C4-2B (cell line): ENCODE measurements at regions not wholly inside any gene's neighbourhood (a gene's known extent, or its start where the extent isn't known, plus 50 kb on each side); places are given as distances from the start of the nearest gene placed in this dataset.

Source experiments
- CTCF ChIP-seq: fragments of 450-650 bp; conservative IDR thresholded peaks from 2 replicates; pipeline ENCODE4 v1.5.1; 2017; ENCODE audit warnings: mild to moderate bottlenecking
- ZFX ChIP-seq: fragments of 450-650 bp; IDR thresholded peaks from 2 replicates; pipeline ENCODE4 v1.6.1; 2017

DNA sequence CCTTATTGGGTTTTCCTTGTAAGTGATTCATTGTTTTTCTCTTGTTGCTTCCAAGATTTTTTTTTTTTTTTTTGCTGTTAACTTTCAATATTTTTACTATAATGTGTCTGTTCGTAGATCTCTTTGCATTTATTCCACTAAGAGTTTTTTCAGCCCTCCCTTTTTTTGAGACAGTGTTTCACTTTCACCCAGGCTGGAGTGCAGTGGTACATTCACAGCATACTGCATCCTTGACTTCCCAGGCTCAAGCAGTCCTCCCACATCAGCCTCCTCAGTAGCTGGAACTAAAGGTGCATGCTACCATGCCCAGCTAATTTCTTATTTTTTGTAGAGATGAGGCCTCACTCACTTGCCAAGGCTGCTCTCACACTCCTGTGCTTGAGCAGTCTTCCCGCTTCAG, 1282.0 kb upstream of the CNTN5 start:
- TF ChIP-seq CTCF (no peak), ZFX (no peak)
